ENCODE measurements at regions not wholly inside any gene's neighbourhood (a gene's known extent, or its start where the extent isn't known, plus 50 kb on each side); places are given as distances from the start of the nearest gene placed in this dataset.

DNA sequence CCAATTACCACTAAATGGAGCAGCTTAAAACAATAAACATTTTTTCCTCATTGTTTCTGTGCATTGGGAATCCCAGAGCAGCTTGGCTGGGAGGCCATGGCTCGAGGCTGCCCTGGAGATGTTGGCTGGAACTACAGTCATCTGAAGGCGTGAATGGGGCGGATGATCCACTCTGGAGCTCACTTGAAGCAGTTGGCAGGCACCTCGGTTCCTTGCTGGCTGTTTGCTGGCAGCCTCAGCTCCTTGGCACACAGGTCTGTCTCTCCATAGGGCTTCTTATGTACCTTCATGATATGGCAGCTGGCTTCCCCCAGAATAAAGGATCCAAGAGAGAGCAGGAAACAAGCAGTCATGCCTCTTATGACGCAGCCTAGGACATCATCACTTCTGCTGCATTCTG, 227.0 kb upstream of the COPS8 start:
- no peak for DNase-seq

DNA sequence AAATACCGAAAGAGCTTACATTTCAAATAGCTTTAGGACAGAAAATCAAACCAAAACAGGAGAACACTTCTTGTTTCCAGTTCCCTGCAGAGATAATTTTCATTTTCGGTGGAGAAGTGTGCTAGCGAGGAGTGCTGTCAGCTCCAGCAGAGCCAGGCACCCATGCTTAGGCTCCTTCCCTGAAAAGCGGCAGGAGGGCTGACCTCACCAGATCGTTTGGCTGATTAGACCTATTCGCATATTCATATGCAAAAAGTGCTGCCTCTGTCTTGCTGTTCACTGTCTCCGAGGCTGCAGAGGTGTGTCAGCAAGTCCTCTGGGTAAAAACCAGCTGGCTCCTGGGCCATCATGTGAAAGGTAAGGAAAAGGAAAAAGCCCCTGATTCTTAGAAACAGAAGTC, 225.8 kb upstream of the COPS8 start:
- DNase-seq = no peak

DNA sequence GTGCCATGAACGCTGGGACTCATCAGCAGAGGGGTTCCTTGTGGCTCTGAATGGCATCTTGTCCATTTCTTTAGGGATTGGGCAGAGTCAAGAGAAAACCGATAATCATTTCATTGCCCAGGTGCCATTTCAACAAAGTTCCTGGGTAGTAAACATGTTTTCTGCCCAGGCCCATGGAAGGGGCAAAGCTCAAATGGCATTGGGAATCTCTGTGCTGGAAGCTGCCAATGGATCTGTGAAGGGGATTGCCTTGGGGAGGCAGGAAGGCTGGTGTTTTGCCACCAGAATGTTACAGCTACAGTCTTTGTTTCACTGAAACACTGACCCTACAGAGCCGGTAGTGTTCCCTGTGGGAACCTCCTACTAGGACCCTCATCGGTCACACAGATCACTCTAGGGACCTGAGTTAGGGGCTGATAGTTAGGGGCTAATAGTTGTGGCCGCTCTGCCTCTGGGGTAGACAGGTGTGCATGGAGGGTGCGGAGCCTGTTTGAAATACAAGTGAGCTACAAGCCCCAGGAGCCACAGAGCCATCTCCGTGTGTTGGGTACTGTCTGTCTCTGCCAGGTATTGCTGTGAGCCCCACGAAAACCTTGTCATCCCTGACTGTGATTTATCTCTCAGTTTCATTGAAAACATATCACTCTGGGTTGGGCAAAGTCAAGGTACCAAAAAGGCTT, 224.4 kb upstream of the COPS8 start:
- DNase-seq = no peak

DNA sequence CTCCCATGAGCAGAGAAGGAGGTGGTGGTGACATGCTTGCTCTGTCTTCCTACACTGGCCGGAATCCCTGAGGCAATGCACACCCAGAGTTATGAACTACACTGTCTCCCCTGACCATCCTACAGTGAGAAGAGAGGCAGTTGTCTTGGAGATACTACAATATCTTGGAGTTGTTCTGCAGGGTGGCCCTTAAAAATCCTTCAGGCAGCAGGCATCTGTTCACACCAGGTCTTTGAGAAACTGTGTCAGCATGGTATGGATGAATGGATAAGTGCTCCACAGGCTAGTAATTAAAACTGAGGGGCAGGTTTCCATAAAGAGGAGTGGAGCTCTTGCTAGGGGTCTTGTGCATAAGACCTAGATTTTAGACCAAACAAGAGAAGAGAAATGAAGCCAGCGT, 223.7 kb upstream of the COPS8 start:
- no peak for DNase-seq

DNA sequence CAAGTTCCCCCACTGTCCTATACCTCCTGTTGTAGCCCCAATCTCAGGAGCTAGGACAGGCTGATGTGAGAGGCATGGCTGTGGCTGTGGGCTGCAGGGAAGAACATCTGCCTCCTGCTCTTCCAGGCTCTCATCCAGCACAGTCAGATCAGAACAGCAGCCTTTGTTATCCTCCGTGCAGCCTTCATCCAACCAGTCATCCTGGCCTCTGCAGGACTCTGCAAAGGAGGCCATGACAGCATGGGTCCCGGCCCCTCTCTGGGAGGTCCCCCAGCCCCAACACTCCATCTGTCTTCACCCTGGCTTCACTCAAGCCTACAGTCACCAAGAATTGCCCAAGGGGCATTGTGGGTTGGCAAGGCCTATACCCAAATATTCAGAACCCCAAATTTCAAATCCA, 223.2 kb upstream of the COPS8 start:
- DNase-seq = no peak

DNA sequence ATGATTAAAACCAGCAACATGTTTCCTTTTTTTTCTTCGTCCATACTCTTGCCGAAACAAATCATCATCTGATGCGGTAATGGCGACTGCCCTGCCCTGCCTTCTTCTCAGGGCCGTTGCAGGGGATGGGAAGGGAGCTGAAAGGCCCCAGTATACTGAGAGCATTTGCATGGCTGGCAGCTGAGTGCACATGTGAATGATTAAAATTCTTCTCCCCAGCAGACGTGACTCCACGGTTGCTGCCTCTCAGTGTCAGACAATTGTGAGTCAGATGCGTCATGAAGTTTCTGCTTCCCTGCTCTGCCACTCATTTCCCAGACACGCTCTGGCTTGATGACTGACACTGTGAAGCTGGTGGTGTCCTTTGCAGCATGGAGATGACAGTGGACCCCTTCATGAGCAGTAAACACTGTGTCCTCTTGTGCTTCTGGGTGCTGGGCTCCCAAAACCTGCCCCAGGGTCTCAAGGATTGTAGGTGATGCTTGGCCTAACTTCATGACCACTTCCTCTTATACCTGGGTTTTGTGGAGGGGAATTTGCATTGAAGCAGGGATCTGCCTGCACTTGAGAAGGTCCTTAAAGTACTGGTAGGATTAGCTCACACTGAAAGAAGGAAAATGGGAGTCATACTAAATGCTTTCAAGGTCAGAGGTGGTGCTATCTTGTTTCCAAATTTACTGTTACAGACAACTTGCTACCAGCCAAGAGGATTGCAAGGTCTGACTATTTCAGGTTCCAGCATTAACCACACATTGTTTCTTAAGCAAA, 222.5 kb upstream of the COPS8 start:
- DNase-seq = no peak

DNA sequence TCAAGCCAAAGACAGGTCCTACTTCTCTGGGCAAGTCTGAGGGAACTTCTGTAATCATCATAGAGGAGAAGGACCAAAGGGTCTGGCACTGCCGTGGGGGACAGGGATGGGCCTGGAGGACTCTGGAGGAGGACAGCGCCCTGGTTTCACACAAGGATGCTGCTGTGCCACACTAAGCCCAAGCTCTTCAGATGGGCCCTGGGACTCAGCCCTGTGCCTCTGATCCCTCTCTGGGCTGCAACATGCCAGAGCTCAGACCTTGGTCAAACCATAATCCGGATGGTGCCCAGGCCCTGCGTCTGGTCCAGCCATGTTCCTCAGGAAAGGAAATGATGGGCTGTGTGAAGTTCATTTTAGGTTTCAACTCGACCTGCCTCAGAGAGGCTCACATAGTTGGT, 222.0 kb upstream of the COPS8 start:
- DNase-seq = no peak

DNA sequence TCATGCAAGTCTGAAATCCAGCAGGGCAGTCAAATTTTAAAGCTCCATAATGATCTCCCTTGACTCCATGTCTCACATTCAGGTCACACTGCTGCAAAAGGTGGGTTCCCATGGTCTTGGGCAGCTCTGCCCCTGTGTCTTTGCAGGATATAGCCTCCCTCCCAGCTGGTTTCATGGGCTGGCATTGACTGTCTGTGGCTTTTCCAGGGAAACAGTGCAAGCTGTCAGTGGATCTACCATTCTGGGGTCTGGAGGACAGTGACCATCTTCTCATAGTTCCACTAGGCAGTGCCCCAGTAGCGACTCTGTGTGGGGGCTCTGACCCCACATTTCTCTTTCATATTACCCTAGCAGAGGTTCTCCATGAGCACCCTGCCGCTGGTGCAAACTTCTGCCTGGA, 220.6 kb upstream of the COPS8 start:
- DNase-seq = no peak

DNA sequence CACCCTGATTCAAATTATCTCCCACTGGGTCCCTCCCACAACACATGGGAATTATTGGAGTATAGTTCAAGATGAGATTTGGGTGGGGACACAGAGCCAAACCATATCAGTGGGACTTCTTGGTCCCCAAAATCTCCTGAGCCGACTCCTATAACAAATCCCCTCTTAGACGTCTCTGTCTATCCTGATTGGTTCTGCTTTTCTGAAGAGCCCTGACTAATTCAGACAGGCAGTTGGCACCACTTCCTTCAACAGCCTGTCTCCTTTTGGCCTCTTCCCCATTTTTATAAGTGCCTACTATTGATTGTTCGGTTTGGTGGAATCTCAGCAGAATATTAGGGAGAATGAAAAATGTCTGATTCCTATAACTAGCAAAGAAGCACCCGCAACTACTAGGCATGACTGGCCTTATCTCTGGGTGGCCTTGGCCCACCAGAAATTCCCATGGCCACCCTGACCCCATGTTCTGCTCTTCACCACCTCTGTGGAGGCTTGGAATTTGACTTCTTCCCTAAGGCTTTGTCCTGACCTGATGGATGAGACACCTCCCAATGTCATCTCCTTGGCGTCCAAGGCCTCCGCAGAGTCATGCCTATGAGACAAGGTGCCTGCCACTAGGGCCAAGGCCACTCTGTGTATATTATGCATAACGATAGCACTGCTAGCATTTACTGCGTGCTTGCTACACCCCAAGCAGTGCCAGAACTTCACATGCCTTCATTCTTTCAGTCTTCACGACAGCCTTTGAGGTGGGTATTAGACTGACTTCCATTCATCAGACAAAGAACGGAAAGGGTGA, 218.9 kb upstream of the COPS8 start:
- DNase-seq = no peak

DNA sequence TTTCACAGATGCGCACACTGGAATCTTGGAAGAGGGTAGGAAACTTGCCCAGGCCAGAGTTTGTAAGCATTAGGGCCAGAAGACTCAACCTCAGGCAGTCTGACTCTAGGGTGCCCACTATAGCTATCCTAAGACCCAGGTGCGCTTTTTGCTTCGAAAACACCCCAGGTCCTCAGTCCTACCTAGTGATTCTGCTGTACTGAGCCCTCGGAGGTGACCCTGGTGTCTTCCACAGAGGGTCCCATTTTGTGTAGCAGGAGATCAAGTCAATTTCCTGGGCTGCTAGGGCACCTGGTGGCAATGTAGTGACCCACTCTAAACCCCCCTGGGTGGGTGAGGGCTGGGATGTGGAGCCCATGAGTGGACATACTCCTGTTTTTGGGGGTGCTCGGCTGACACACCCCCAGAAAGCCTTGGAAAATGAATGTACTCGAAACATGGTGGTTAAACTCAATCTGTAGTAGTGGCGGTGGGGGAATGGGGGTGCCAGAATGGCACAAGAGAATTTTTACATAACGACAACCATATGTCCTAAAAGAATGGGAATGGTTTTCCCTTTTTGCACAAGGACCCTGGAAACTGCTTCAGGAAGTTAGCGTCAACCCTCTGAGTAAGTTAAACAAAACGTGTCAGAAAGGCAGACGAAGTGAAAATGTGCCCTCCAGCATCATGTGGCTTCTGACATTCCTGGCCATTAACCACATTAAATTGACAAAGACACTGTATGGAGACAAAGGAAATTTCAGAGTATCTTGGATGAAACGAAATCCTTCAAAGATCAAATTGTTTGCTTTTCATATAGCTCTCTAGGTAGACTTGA, 218.0 kb upstream of the COPS8 start:
- DNase-seq = no peak

DNA sequence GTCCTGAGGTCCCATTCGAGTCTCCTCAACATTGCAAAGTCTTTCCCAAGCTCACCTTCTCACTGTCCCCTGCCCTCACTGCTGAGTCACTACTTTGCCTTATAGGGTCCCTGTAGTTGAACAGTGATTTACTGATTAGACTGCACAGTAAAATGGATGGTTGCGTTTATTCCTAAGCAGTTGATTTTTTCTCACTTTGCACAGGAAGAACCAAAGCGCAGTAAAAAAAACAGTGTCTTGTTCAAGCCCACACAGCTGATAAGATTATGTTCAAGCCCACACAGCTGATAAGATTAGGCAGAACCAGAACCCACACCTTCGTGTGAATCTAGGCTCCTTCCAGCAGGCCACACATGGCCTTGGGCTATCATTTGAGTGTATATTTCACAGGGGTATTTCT, 215.3 kb upstream of the COPS8 start:
- no peak for DNase-seq

DNA sequence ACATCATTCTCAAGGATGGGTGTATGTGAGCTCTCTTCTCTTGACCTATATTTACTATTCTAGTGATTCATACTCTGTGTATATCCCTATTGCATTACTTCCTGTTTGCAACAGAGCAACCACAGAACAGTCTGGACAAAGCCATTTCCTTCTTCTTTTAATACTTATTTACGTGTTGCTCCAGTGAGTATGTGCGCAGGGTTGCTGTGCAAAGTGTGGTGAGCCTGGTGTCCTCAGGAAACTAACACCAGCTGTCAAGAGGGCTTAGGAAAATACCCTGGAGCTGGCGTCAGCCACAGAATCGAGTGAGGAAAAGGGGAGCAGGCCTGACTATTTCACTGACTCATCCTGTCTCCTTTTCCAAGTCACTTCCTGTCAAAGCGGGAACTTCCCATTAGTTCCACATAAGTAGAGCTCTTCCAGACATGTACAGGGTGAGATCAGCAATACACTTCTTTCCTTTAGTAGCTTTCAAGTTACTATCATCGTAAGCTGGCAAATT, 214.1 kb upstream of the COPS8 start:
- no peak for DNase-seq

DNA sequence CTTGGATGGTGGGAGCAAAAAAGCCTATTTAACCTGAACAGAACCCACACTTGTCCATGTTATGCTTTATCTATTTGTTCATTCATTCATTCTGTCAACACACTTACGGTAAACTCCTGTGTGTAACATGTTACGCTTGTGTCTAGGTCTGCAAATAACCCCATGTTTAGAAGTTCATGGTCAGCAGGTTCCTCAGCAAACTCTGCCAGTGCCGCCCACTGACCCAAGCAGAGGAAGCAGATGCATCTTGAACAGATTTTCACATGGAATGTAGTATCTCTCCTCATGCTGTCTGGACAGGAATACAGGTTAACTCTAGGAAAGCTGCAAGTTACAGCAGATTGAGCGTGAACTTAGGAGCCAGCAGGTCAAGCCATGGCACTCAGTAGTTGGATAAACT, 213.7 kb upstream of the COPS8 start:
- no peak for DNase-seq

DNA sequence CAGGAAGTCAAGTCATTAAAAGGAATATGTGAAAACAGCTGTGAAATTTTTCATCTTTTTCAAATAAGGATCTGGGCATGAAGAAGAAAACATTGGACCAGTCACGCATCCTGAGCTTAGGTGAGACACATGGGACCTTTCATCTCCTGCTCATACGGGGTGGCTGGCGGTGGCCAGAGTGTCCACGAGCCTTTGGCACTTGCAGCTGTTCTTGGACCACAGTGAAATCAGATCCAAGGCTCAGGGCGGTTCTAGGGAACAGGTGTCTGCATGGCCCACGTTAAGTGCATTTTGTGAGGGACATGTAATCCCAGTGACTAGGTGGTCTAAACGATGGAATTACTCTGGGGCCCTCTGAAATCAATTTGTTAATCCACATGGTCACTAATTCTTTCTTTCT, 212.7 kb upstream of the COPS8 start:
- DNase-seq = no peak

DNA sequence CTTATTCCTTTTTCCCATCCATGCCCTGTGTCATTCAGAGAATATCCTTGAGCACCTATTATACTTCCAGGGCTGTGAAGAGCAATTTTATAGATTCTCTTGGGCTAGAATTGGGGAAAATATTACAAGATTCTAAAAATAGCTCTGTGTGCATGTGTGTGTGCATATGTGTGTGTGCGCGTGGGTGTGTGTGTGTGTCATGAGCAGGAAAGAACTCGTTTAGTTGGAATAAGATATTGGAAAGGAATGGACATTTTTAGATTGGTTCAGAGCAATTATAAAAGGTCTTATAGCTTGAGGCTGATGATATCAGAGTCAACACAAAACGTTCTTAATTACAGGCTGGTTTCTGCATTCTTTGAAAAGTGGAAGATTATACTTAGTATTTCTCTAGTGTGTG, 212.1 kb upstream of the COPS8 start:
- no peak for DNase-seq

DNA sequence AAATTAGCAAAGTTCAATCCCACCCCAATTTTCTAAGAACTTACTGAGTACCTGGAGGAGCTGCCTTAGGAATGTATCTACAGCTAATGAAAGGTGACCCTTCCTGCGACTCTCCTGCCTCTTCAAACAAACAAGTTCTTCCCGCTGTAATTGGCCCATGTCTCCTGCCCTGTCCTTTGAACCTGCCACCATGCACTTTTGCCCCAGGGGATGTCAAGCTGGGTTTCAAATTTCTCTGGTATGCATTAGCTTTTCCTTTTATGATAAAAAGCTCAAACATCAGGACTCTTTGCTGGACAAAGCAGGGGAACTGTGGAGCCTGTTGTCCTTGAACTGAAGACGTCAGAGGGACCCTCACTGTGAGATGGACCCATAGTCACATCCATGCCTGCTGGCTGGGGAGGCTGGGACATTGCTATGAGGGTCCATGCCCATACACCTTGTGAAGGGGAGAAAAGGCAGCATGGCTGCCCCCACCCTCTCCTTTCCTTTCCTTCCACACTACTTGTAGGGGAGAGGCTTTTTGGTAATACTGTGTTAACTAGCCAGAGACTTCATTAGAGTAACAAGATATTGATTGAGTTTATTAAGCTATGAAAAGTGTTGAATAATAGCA, 210.7 kb upstream of the COPS8 start:
- DNase-seq = no peak

DNA sequence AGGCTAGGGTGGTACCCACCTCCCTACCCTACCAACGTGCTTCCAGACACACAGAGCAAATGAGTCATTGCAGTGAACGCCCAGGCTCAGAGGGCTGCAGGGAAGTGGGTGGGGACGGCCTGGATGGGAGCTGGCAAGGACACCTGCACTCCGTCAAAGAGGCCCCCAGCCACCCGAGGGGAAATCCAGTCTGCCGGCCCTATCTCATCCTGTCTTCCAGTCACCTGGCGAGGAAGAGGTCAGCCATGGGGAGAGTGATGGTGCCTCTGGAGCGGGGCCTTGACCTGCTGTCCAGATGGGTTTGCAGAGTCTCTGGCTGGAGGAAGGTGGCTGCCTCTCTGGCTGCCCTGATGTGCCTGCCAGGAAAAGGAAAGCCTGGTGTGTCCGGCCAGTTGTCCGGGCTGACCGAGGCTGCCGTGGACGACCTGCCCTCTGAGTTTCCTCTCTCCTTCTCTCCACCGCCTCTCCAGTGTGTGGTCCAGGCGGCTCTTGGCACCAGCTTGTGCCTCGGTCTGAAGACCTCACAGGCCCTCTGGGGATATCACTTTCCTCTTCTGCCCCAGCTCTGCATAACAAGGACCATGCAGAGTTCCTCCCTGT, 209.7 kb upstream of the COPS8 start:
- no peak for DNase-seq

DNA sequence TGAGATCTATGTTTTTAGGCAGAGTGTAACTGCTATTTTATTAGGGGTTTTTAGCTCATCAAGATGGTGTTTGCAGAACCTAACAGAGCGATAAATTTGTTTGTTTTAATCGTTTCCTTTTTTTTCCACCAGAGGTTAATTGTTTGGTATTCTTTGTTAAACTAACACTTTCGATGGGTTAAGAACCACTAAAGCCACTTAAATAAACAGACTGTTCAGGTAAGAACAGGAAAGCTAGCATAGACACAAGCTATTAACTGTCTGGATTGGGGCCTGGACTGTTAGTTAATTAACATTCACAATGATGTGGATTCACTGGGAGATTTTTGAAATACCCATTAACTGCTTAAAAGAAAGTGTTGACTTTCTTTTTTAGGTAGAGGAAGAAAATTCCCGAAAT, 209.0 kb upstream of the COPS8 start:
- DNase-seq = no peak

DNA sequence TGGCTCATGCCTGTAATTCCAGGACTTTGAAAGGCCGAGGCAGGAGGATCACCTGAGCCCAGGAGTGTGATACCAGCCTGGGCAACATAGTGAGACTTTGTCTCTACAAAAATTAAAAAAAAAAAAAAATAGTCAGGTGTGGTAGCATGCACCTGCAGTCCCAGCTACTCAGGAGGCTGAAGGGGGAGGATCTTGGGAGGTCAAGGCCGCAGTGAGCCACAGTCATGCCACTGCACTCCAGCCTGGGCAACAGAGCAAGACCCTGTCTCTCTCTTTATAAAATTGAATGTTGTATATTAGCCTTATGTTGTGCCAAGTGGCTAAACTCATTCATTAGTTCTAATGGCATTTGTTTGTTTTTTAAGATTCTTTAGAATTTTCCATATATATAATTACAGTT, 207.7 kb upstream of the COPS8 start:
- no peak for DNase-seq

DNA sequence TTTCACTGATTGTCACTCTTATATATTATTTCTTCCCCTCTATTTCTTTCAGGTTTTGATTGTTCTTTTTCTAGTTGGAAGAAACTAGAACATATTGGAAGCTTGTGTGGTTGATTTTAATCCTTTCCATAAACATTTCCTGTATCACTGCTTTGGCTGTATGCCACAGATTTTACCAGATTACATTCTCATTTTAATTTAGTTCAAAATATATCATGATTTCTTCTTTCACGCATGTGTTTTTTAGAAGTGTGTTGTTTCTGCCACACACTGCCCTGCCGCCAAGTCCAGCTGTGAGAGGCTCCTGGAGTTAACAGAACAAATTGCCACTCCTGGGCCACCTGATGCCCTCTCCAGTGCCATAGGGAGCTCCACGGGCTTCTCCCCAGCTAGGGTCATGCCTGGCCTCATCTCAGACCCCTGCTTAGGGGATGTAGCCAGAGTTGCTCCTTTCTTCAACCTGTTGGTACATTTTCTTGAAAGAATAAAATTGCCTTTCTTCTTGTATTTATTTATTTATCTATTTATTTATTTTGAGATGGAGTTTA, 206.2 kb upstream of the COPS8 start:
- DNase-seq = no peak

DNA sequence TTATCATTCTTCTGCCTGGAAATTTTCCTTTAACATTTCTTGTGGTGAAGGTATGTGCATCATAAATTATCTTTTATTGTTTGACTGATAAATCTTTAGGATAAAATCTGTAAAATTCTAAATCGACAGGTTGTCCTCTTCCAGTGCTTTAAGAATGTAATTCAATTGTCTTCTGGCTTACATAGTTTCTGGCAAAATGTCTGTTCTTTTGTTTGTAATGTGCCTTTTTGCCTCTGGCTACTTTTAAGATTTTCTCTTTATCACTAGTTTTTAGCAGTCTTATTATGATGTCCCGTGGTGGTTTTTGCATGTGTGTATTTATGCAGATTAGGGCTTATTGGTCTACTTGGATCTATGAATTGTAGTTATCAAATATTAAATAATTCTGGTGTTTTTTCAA, 203.6 kb upstream of the COPS8 start:
- no peak for DNase-seq

DNA sequence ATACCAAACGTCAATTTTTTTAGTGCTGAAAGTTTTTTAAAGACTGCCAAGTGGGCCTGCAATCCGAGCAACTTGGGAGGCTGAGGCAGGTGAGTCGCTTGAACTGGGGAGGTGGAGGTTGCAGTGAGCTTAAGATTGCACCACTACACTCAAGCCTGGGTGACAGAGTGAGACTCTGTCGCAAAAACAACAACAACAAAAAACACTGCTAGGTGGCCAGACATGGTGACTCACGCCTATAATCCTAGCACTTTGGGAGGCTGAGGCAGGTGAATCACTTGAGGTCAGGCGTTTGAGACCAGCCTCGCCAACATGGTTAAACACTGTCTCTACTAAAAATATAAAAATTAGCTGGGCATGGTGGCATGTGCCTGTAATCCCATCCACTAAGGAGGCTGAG, 202.8 kb upstream of the COPS8 start:
- DNase-seq = no peak
